ENCODE measurements at regions not wholly inside any gene's neighbourhood (a gene's known extent, or its start where the extent isn't known, plus 50 kb on each side); places are given as distances from the start of the nearest gene placed in this dataset.

GRCh38 chr2:184351126-184351525, 247.2 kb upstream of the ZNF804A start:
- intact Hi-C loops (cut with micrococcal nuclease), result no loop called here
- Mint-ChIP-seq H3K27ac (ENCODE audit: low read depth, unreplicated experiment) (no peak overlapping the region), H3K9me3 (ENCODE audit: unreplicated experiment) (no peaks in the 10 kb centered on the region), H3K4me3 (ENCODE audit: unreplicated experiment) (no peak overlapping the region), H3K36me3 (ENCODE audit: insufficient read depth, unreplicated experiment) (no peaks in the 10 kb centered on the region), H3K27me3 (ENCODE audit: insufficient read depth, unreplicated experiment) (no peaks in the 10 kb centered on the region), H3K4me1 (ENCODE audit: insufficient read depth, unreplicated experiment) (no peaks in the 10 kb centered on the region)
- no peak for DNase-seq (ENCODE audit: unreplicated experiment)
- ChIA-PET POLR2A (no interaction called here), CTCF (interaction anchor here (0.6 kb wide), 2 partner anchors 577 to 1240 kb away, joined by 3 read pairs; no protein-coding TSS in a partner anchor)
- no peak for TF ChIP-seq CTCF (IDR thresholded peaks at IDR 0.05; ENCODE audit: unreplicated experiment)
- no TSS peak for BruUV-seq (replicated peaks)

- no peak overlapping the region for H3K27ac Mint-ChIP-seq (ENCODE audit: low read depth, unreplicated experiment)
- H3K4me1 Mint-ChIP-seq (ENCODE audit: insufficient read depth, unreplicated experiment), result no peaks in the 10 kb centered on the region
- intact Hi-C loops (cut with micrococcal nuclease), result no loop called here
- CTCF ChIA-PET, result no interaction called here
- no peaks in the 10 kb centered on the region for H3K27me3 Mint-ChIP-seq (ENCODE audit: insufficient read depth, unreplicated experiment)
- POLR2A ChIA-PET, result interaction anchor here (0.6 kb wide), 1 partner anchor 19 kb away, joined by 3 read pairs; no protein-coding TSS in a partner anchor
- no peaks in the 10 kb centered on the region for H3K9me3 Mint-ChIP-seq (ENCODE audit: unreplicated experiment)
- no peak for DNase-seq (ENCODE audit: unreplicated experiment)
- H3K4me3 Mint-ChIP-seq (ENCODE audit: unreplicated experiment), result no peak overlapping the region
- BruUV-seq (replicated peaks), result no TSS peak
- no peaks in the 10 kb centered on the region for H3K36me3 Mint-ChIP-seq (ENCODE audit: insufficient read depth, unreplicated experiment)
- no peak for TF ChIP-seq CTCF (IDR thresholded peaks at IDR 0.05; ENCODE audit: unreplicated experiment)
Observed at GRCh38 chr2:184357033-184357432, 241.3 kb upstream of the ZNF804A start.

GRCh38 chr2:184359379-184359778, 238.9 kb upstream of the ZNF804A start:
- no peak for DNase-seq (ENCODE audit: unreplicated experiment)
- intact Hi-C loops (cut with micrococcal nuclease), result no loop called here
- ChIA-PET CTCF (no interaction called here), POLR2A (no interaction called here)
- TF ChIP-seq CTCF (IDR thresholded peaks at IDR 0.05; ENCODE audit: unreplicated experiment), result no peak
- no TSS peak for BruUV-seq (replicated peaks)
- Mint-ChIP-seq H3K4me1 (ENCODE audit: insufficient read depth, unreplicated experiment) (no peaks in the 10 kb centered on the region), H3K36me3 (ENCODE audit: insufficient read depth, unreplicated experiment) (no peaks in the 10 kb centered on the region), H3K27ac (ENCODE audit: low read depth, unreplicated experiment) (no peak overlapping the region), H3K9me3 (ENCODE audit: unreplicated experiment) (no peaks in the 10 kb centered on the region), H3K27me3 (ENCODE audit: insufficient read depth, unreplicated experiment) (no peaks in the 10 kb centered on the region), H3K4me3 (ENCODE audit: unreplicated experiment) (no peak overlapping the region)

- intact Hi-C loops (cut with micrococcal nuclease), result no loop called here
- Mint-ChIP-seq H3K27ac (ENCODE audit: low read depth, unreplicated experiment) (no peak overlapping the region), H3K9me3 (ENCODE audit: unreplicated experiment) (no peaks in the 10 kb centered on the region), H3K4me1 (ENCODE audit: insufficient read depth, unreplicated experiment) (no peaks in the 10 kb centered on the region), H3K4me3 (ENCODE audit: unreplicated experiment) (no peak overlapping the region), H3K36me3 (ENCODE audit: insufficient read depth, unreplicated experiment) (no peaks in the 10 kb centered on the region), H3K27me3 (ENCODE audit: insufficient read depth, unreplicated experiment) (no peaks in the 10 kb centered on the region)
- ChIA-PET POLR2A (no interaction called here), CTCF (interaction anchor here (1.2 kb wide), 1 partner anchor 176 kb away, joined by 3 read pairs; no protein-coding TSS in a partner anchor)
- no TSS peak for BruUV-seq (replicated peaks)
- DNase-seq (ENCODE audit: unreplicated experiment), result peak; percentile 10
- no peak for TF ChIP-seq CTCF (IDR thresholded peaks at IDR 0.05; ENCODE audit: unreplicated experiment)
Observed at GRCh38 chr2:184363213-184363612, 235.1 kb upstream of the ZNF804A start.

All from MCF 10A (cell line).